Heart left ventricle (tissue), 13 donors: ENCODE measurements at regions not wholly inside any gene's neighbourhood (a gene's known extent, or its start where the extent isn't known, plus 50 kb on each side); places are given as distances from the start of the nearest gene placed in this dataset.

Experiments
- CTCF ChIP-seq, 12 donors: fragments of 200-600 bp; sonication (generic) in 4 of 12; IDR thresholded peaks; one replicate each; pipeline versions ENCODE4 v1.5.0 to v1.8.0; 2018 to 2022; ENCODE audit warnings: antibody characterized with exemption in 12 of 12, mild to moderate bottlenecking in 5 of 12
- POLR2A ChIP-seq, 2 donors: fragments of 450-650 bp; IDR thresholded peaks; one replicate each; pipeline ENCODE4 v1.6.1; 2017; ENCODE audit warnings: antibody characterized with exemption in 2 of 2, mild to moderate bottlenecking in 2 of 2, moderate library complexity in 2 of 2
- donor health status: ischemic (EF 13 %, LVEDD 7.1; RV severe dilation, severe dysfunction).
- donor health status: DM: no; HTN: yes; CAD: no.
- donor health status: DM: no; HTN: no; CAD: no.
- donor health status: ischemic (EF 25% LVEDD 6.9; RV normal size, moderate dysfunction).
- donor health status: ischemic (EF 25% LVEDD 5.7; RV mildly dilated, moderate dysfunction).
- donor health status: ischemic (EF 35%, LVEDD 5.7; RV mildly dilated, moderate dysfunction).
- donor health status: nonischemic (EF 11% LVEDD 7.7; RV severe dilation, severe dysfunction).
- donor health status: DM: yes; HTN: yes; CAD: no.
- donor health status: PGD.
- donor health status: ischemic (EF 29% LVEDD 5.4; RV normal size, mild dysfunction).
- donor health status: nonischemic (EF 23%, LVEDD 6.1; RV moderate dilation, normal function).

DNA sequence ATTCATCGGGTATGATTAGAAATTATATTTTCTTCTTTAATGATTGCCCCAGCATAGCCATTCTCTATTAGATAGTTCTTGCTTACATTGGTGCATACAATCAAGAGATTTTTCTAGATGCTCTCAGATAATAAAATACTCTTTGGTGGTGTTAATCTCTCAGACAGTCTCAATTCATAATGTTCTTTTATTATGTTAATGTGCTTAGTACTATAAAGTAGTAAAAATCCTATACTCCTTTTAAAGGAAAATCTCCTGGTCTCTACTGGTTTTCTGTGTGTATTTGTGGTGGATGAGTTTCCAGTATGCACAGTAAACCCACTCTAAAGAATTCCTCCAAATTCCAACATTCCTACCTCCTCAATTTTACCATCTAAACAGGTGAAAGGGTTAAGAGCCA lies 203.5 kb downstream of the FAT4 start:
- TF ChIP-seq CTCF (IDR thresholded peaks at IDR 0.05) (no peak), POLR2A (IDR thresholded peaks at IDR 0.05) (no peak)
